ENCODE measurements at regions not wholly inside any gene's neighbourhood (a gene's known extent, or its start where the extent isn't known, plus 50 kb on each side); places are given as distances from the start of the nearest gene placed in this dataset.
A peak's percentile ranks its signal among the peaks of the same experiment; 100 is the strongest.

- TF ChIP-seq CTCF (IDR thresholded peaks at IDR 0.05; ENCODE audit: low read depth, low read length): no peak
- Histone ChIP-seq H3K27me3 (no peaks in the 10 kb centered on the region), H3K4me1 (peaks cover 17% of the 10 kb centered on the region), H3K36me3 (no peaks in the 10 kb centered on the region), H3K9me3 (no peaks in the 10 kb centered on the region), H3K4me3 (ENCODE audit: low read depth, low read length) (no peak overlapping the region)
- no peak for DNase-seq
Observed at GRCh38 chr7:52537051-52537450, 498.4 kb upstream of the POM121L12 start.

GRCh38 chr7:52525772-52526341, 509.6 kb upstream of the POM121L12 start:
- peak; percentile 34 for DNase-seq
- Histone ChIP-seq H3K27me3 (no peaks in the 10 kb centered on the region), H3K4me1 (peaks cover 17% of the 10 kb centered on the region; the same call in 1 of the 2 replicates), H3K9me3 (no peaks in the 10 kb centered on the region), H3K4me3 (ENCODE audit: low read depth, low read length) (no peak overlapping the region), H3K36me3 (no peaks in the 10 kb centered on the region)
- no peak for TF ChIP-seq CTCF (IDR thresholded peaks at IDR 0.05; ENCODE audit: low read depth, low read length)

GRCh38 chr7:52518869-52519268, 516.6 kb upstream of the POM121L12 start:
- no peak for DNase-seq
- no peaks in the 10 kb centered on the region for H3K9me3 ChIP-seq
- no peak for TF ChIP-seq CTCF (IDR thresholded peaks at IDR 0.05; ENCODE audit: low read depth, low read length)
- no peaks in the 10 kb centered on the region for H3K36me3 ChIP-seq
- no peaks in the 10 kb centered on the region for H3K27me3 ChIP-seq
- H3K4me1 ChIP-seq: no peaks in the 10 kb centered on the region
- no peak overlapping the region for H3K4me3 ChIP-seq (ENCODE audit: low read depth, low read length)

GRCh38 chr7:52512656-52513055, 522.8 kb upstream of the POM121L12 start:
- Histone ChIP-seq H3K4me1 (no peaks in the 10 kb centered on the region), H3K4me3 (ENCODE audit: low read depth, low read length) (no peak overlapping the region), H3K27me3 (no peaks in the 10 kb centered on the region), H3K36me3 (no peaks in the 10 kb centered on the region), H3K9me3 (no peaks in the 10 kb centered on the region; the same call in 1 of the 2 replicates)
- no peak for DNase-seq
- TF ChIP-seq CTCF (IDR thresholded peaks at IDR 0.05; ENCODE audit: low read depth, low read length): no peak

GRCh38 chr7:52507546-52508255, 527.7 kb upstream of the POM121L12 start:
- H3K4me1 ChIP-seq: no peaks in the 10 kb centered on the region; the same call in 1 of the 2 replicates

More at GRCh38 chr7:52507546-52508255, 527.7 kb upstream of the POM121L12 start:
- Histone ChIP-seq H3K4me3 (ENCODE audit: low read depth, low read length) (no peak overlapping the region), H3K27me3 (no peaks in the 10 kb centered on the region), H3K36me3 (no peaks in the 10 kb centered on the region), H3K9me3 (no peaks in the 10 kb centered on the region; the same call in 1 of the 2 replicates)
- TF ChIP-seq CTCF (IDR thresholded peaks at IDR 0.05; ENCODE audit: low read depth, low read length): no peak
- DNase-seq: no peak

Data from BE2C (cell line).